ENCODE measurements at regions not wholly inside any gene's neighbourhood (a gene's known extent, or its start where the extent isn't known, plus 50 kb on each side); places are given as distances from the start of the nearest gene placed in this dataset.

- Histone ChIP-seq H4K20me1 (ENCODE audit: insufficient read depth, low read length) (no peaks in the 10 kb centered on the region), H2AFZ (ENCODE audit: low read length) (no peak overlapping the region), H3K4me1 (ENCODE audit: insufficient read depth, low read length, severe bottlenecking) (no peaks in the 10 kb centered on the region), H3K4me2 (ENCODE audit: low read length) (no peak overlapping the region), H3K9me3 (ENCODE audit: low read length) (no peaks in the 10 kb centered on the region), H3K36me3 (ENCODE audit: insufficient read depth, low read length) (no peaks in the 10 kb centered on the region), H3K9me2 (ENCODE audit: low read depth, low read length) (no peaks in the 10 kb centered on the region), H3K27ac (ENCODE audit: low read depth, low read length, poor library complexity, severe bottlenecking) (no peak overlapping the region), H3K27me3 (ENCODE audit: insufficient read depth, low read length) (no peaks in the 10 kb centered on the region), H3K79me2 (ENCODE audit: insufficient read depth, low read length) (no peaks in the 10 kb centered on the region), H3K4me3 (ENCODE audit: low read depth, low read length, poor library complexity, severe bottlenecking) (no peak overlapping the region), H3K9ac (ENCODE audit: low read length) (no peak overlapping the region), H3F3A (ENCODE audit: insufficient read depth, low read length) (no peaks in the 10 kb centered on the region)
- TF ChIP-seq CTCF (IDR thresholded peaks at IDR 0.05; ENCODE audit: low read length) (no peak), EZH2 (IDR thresholded peaks at IDR 0.05; ENCODE audit: borderline replicate concordance, low read length) (no peak)
Observed at GRCh38 chr9:84393266-84393950, 52.9 kb upstream of the SLC28A3 start.

DNA sequence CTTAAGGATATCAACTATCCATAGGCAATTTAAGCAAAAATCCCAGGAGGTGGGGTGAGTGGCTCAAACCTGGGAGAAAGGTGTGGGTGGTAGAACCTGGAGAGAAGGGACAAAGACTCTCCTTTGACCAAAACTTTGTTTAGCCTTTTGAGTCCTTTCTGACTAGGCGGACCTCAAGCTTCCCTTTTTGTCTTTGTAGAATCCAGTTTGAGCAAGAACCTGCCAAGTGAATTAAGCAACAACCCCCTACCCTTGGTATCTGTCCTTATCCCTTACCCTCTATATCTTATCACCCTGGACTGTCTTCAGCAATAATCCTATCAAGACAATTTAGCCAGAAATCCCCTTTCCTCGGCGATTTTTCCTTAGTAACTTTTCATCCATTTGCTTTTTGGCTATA, 53.5 kb upstream of the SLC28A3 start:
- Histone ChIP-seq H3K4me1 (ENCODE audit: insufficient read depth, low read length, severe bottlenecking) (no peaks in the 10 kb centered on the region), H3K27ac (ENCODE audit: low read depth, low read length, poor library complexity, severe bottlenecking) (no peak overlapping the region), H4K20me1 (ENCODE audit: insufficient read depth, low read length) (no peaks in the 10 kb centered on the region), H3K9me2 (ENCODE audit: low read depth, low read length) (no peaks in the 10 kb centered on the region), H3K27me3 (ENCODE audit: insufficient read depth, low read length) (no peaks in the 10 kb centered on the region), H2AFZ (ENCODE audit: low read length) (no peak overlapping the region), H3K36me3 (ENCODE audit: insufficient read depth, low read length) (no peaks in the 10 kb centered on the region), H3F3A (ENCODE audit: insufficient read depth, low read length) (no peaks in the 10 kb centered on the region), H3K79me2 (ENCODE audit: insufficient read depth, low read length) (no peaks in the 10 kb centered on the region), H3K4me2 (ENCODE audit: low read length) (no peak overlapping the region), H3K4me3 (ENCODE audit: low read depth, low read length, poor library complexity, severe bottlenecking) (no peak overlapping the region), H3K9me3 (ENCODE audit: low read length) (no peaks in the 10 kb centered on the region), H3K9ac (ENCODE audit: low read length) (no peak overlapping the region)
- TF ChIP-seq EZH2 (IDR thresholded peaks at IDR 0.05; ENCODE audit: borderline replicate concordance, low read length) (no peak), CTCF (IDR thresholded peaks at IDR 0.05; ENCODE audit: low read length) (no peak)

GRCh38 chr9:84397151-84397728, 56.7 kb upstream of the SLC28A3 start:
- H3K9me2 ChIP-seq (ENCODE audit: low read depth, low read length), result no peaks in the 10 kb centered on the region
- no peak overlapping the region for H3K4me3 ChIP-seq (ENCODE audit: low read depth, low read length, poor library complexity, severe bottlenecking)
- no peaks in the 10 kb centered on the region for H3K27me3 ChIP-seq (ENCODE audit: insufficient read depth, low read length)
- no peaks in the 10 kb centered on the region for H3F3A ChIP-seq (ENCODE audit: insufficient read depth, low read length)
- no peaks in the 10 kb centered on the region for H3K9me3 ChIP-seq (ENCODE audit: low read length)
- no peak overlapping the region for H3K4me2 ChIP-seq (ENCODE audit: low read length)
- no peaks in the 10 kb centered on the region for H3K4me1 ChIP-seq (ENCODE audit: insufficient read depth, low read length, severe bottlenecking)
- no peaks in the 10 kb centered on the region for H4K20me1 ChIP-seq (ENCODE audit: insufficient read depth, low read length)
- H3K79me2 ChIP-seq (ENCODE audit: insufficient read depth, low read length), result no peaks in the 10 kb centered on the region
- H3K27ac ChIP-seq (ENCODE audit: low read depth, low read length, poor library complexity, severe bottlenecking), result no peak overlapping the region
- H3K36me3 ChIP-seq (ENCODE audit: insufficient read depth, low read length), result no peaks in the 10 kb centered on the region
- H2AFZ ChIP-seq (ENCODE audit: low read length), result no peak overlapping the region
- no peak overlapping the region for H3K9ac ChIP-seq (ENCODE audit: low read length)
- TF ChIP-seq CTCF (IDR thresholded peaks at IDR 0.05; ENCODE audit: low read length) (peak; percentile 79), EZH2 (IDR thresholded peaks at IDR 0.05; ENCODE audit: borderline replicate concordance, low read length) (no peak)

All from OCI-LY1 (cell line).